HEK293T (cell line): ENCODE measurements at regions not wholly inside any gene's neighbourhood (a gene's known extent, or its start where the extent isn't known, plus 50 kb on each side); places are given as distances from the start of the nearest gene placed in this dataset.
"Not testable (repeated sequence)": the region's sequence is repeated elsewhere in the genome, so short reads cannot be mapped to it uniquely, and the experiment has no call there.

Source experiments
- CTCF ChIA-PET: fragments of 350-600 bp; formaldehyde crosslinking; extraction: SDS; loops from one replicate; lab custom pipeline; 2021; ENCODE audit warnings: antibody characterized with exemption, inconsistent platforms; lab: Yijun Ruan, JAX
- POLR2A ChIA-PET: fragments of 350-600 bp; formaldehyde crosslinking; extraction: SDS; loops from one replicate; lab custom pipeline; 2020; ENCODE audit warnings: antibody characterized with exemption, inconsistent platforms; lab: Yijun Ruan, JAX
- DNase-seq: peaks from one replicate; pipeline ENCODE4 v3.0.0; 2012; ENCODE audit warnings: mixed read lengths; ENCODE audit errors: extremely low spot score
- ARNT ChIP-seq: fragments of 450-650 bp; IDR thresholded peaks from 2 replicates; pipeline ENCODE4 v1.6.1; 2017; ENCODE audit warnings: mild to moderate bottlenecking
- BHLHE40 ChIP-seq: fragments of 450-650 bp; IDR thresholded peaks from 2 replicates; pipeline ENCODE4 v1.6.1; 2016; ENCODE audit warnings: mild to moderate bottlenecking, moderate library complexity, borderline replicate concordance
- CTBP1 ChIP-seq: fragments of 450-650 bp; IDR thresholded peaks from 2 replicates; pipeline ENCODE4 v1.6.1; 2016; ENCODE audit warnings: borderline replicate concordance
- ELF4 ChIP-seq: fragments of 450-650 bp; IDR thresholded peaks from 2 replicates; pipeline ENCODE4 v1.6.1; 2017; ENCODE audit warnings: antibody characterized with exemption
- FOXA1 ChIP-seq: fragments of 450-650 bp; IDR thresholded peaks from 2 replicates; pipeline ENCODE4 v1.6.1; 2016; ENCODE audit warnings: mild to moderate bottlenecking
- FOXK2 ChIP-seq: fragments of 450-650 bp; IDR thresholded peaks from 2 replicates; pipeline ENCODE4 v1.6.1; 2016; ENCODE audit warnings: mild to moderate bottlenecking
- FOXM1 ChIP-seq: fragments of 450-650 bp; IDR thresholded peaks from 2 replicates; pipeline ENCODE4 v1.6.1; 2017; ENCODE audit warnings: mild to moderate bottlenecking, borderline replicate concordance
- HDGF ChIP-seq: fragments of 450-650 bp; IDR thresholded peaks from 2 replicates; pipeline ENCODE4 v1.6.1; 2017; ENCODE audit warnings: antibody characterized with exemption, borderline replicate concordance
- L3MBTL2 ChIP-seq: fragments of 450-650 bp; conservative IDR thresholded peaks from 2 replicates; pipeline ENCODE4 v1.6.1; 2016; ENCODE audit warnings: mild to moderate bottlenecking
- LEF1 ChIP-seq: fragments of 450-650 bp; IDR thresholded peaks from 2 replicates; pipeline ENCODE4 v1.6.1; 2017; ENCODE audit warnings: mild to moderate bottlenecking, borderline replicate concordance
- NFRKB ChIP-seq: fragments of 450-650 bp; IDR thresholded peaks from 2 replicates; pipeline ENCODE4 v1.6.1; 2016; ENCODE audit warnings: mild to moderate bottlenecking, moderate library complexity
- SP1 ChIP-seq: fragments of 450-650 bp; IDR thresholded peaks from 2 replicates; pipeline ENCODE4 v1.6.1; 2017
- SUZ12 ChIP-seq: fragments of 450-650 bp; IDR thresholded peaks from 2 replicates; pipeline ENCODE4 v1.6.1; 2016; ENCODE audit warnings: mild to moderate bottlenecking
- TARDBP ChIP-seq: fragments of 450-650 bp; IDR thresholded peaks from 2 replicates; pipeline ENCODE4 v1.6.1; 2016
- ZNF384 ChIP-seq: fragments of 450-650 bp; IDR thresholded peaks from 2 replicates; pipeline ENCODE4 v1.6.1; 2016
- TF ChIP-seq, protein P1 (sequence below): fragments of 450-650 bp; IDR thresholded peaks from 2 replicates; pipeline ENCODE4 v1.6.1; 2016

DNA sequence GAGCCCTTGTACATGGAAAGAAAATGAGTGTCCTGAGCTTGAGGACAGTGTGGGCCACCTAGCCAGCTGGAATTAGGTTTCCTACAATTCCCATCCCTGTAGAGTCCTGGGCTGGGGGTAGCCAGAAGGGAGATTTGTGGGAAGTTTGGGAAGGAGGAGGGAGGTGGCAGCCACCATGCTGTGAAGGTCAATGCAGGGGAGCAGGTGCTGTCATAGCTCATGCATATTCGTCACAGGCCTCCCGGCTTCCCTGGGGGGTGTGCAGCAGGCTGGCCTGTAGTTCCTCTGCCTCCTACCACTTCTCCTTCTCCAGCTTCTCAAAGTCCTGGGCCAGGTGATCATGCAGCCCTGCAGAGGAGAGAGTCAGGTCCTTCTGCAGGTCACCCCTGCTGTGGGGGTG, 121.3 kb downstream of the TBX3 start:
- ChIA-PET CTCF (no interaction called here), POLR2A (no interaction called here)
- no peak for TF ChIP-seq ARNT
- TF ChIP-seq NFRKB = no peak
- no peak for TF ChIP-seq ELF4
- no peak for TF ChIP-seq FOXK2
- TF ChIP-seq TARDBP = no peak
- TF ChIP-seq FOXM1 = no peak
- no peak for TF ChIP-seq ZNF384
- TF ChIP-seq, protein P1, sequence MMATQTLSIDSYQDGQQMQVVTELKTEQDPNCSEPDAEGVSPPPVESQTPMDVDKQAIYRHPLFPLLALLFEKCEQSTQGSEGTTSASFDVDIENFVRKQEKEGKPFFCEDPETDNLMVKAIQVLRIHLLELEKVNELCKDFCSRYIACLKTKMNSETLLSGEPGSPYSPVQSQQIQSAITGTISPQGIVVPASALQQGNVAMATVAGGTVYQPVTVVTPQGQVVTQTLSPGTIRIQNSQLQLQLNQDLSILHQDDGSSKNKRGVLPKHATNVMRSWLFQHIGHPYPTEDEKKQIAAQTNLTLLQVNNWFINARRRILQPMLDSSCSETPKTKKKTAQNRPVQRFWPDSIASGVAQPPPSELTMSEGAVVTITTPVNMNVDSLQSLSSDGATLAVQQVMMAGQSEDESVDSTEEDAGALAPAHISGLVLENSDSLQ = no peak
- no peak for TF ChIP-seq LEF1
- no peak for TF ChIP-seq CTBP1
- TF ChIP-seq BHLHE40 = no peak
- no peak for TF ChIP-seq HDGF
- no peak for DNase-seq

GRCh38 chr12:114555451-114555850, 128.5 kb downstream of the TBX3 start:
- no peak for TF ChIP-seq FOXM1
- no peak for TF ChIP-seq SP1
- no peak for TF ChIP-seq FOXA1
- ChIA-PET POLR2A (no interaction called here), CTCF (no interaction called here)
- DNase-seq = no peak

DNA sequence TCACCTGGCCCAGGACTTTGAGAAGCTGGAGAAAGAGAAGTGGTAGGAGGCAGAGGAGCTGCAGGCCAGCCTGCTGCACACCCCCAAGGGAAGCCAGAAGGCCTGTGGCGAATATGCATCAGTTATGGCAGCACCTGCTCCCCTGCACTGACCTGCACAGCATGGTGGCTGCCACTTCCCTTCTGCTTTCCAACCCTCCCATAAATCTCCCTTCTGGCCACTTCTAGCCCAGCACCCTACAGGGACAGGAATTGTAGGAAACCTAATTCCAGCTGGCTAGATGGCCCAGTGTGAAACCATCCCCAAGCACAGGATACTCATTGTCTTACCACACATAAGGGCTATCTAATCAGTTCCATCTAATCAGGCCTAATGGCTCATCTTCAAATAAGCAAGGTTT, 136.3 kb downstream of the TBX3 start:
- no peak for TF ChIP-seq FOXA1
- no peak for TF ChIP-seq SP1
- no peak for TF ChIP-seq FOXK2
- no peak for TF ChIP-seq BHLHE40
- no peak for TF ChIP-seq L3MBTL2
- TF ChIP-seq ARNT = no peak
- TF ChIP-seq LEF1 = no peak
- TF ChIP-seq, protein P1 = no peak
- no peak for TF ChIP-seq CTBP1
- TF ChIP-seq ELF4 = no peak
- no peak for TF ChIP-seq FOXM1
- no peak for TF ChIP-seq NFRKB
- no peak for TF ChIP-seq HDGF
- TF ChIP-seq SUZ12 = no peak
- no peak for TF ChIP-seq ZNF384
- no peak for TF ChIP-seq TARDBP
- no peak for DNase-seq
- ChIA-PET CTCF (interaction anchor here (0.6 to 0.7 kb wide), 2 partner anchors 12 to 605 kb away, joined by 3 to 4 read pairs; no protein-coding TSS in a partner anchor), POLR2A (no interaction called here)

DNA sequence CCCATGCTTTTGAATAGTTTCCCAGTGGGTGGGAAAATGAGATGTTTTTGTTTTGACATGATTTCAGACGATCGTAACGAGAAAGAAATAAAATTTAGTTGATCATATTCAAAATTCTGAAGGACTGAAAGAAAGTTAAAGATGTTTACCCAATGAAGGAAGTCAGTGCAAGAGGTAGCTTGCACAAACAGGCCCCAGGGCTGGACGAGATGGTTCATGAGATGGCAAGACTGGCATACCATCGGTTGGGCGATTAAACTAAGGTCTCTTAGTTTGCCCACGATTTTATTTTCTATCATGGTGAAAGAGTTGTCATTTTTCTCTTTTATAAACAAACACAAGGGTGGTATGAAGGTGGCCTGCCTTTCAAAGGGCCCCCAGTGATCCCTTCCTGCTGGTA, 124.5 kb upstream of the TBX5 start:
- DNase-seq = no peak
- ChIA-PET CTCF (interaction anchor here (0.8 kb wide), 1 partner anchor 18 kb away, joined by 4 read pairs; no protein-coding TSS in a partner anchor), POLR2A (no interaction called here)
- no peak for TF ChIP-seq FOXM1
- TF ChIP-seq ARNT = no peak
- TF ChIP-seq CTBP1 = no peak
- no peak for TF ChIP-seq ELF4
- TF ChIP-seq SP1 = no peak

- ChIA-PET POLR2A (no interaction called here), CTCF (no interaction called here)
- DNase-seq = no peak
- TF ChIP-seq SP1 (no peak), L3MBTL2 (no peak), FOXK2 (no peak), LEF1 (no peak), CTBP1 (no peak), BHLHE40 (no peak), SUZ12 (no peak), HDGF (no peak), ZNF384 (no peak), ELF4 (no peak), FOXA1 (no peak)
- TF ChIP-seq, protein P1 = no peak
These were observed 124.0 kb upstream of the TBX5 start for GRCh38 chr12:114529966-114530365.

DNA sequence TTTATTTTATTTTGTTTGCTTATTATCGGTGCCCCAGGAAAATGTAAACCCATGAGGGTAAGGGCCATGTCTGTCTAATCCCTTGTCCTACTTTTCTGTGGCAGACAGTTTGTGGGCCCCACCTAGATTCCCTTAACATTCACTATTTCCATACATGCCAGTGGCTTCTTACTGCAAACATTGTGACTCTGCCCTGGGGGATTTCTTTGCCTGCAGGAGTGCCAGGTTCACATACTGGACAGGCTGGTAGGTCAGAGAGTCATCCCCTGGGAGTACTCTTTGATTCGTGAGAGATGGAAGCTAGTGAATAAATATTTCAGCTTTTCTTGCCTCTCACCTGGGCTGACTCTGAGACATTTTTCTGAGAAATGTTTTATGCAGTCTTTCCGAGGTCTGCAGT, 122.8 kb upstream of the TBX5 start:
- no peak for DNase-seq
- ChIA-PET CTCF (no interaction called here), POLR2A (no interaction called here)
- TF ChIP-seq L3MBTL2 = no peak
- no peak for TF ChIP-seq FOXK2
- TF ChIP-seq, protein P1 = no peak
- TF ChIP-seq BHLHE40 = no peak
- TF ChIP-seq SP1 = no peak
- TF ChIP-seq ELF4 = no peak

DNA sequence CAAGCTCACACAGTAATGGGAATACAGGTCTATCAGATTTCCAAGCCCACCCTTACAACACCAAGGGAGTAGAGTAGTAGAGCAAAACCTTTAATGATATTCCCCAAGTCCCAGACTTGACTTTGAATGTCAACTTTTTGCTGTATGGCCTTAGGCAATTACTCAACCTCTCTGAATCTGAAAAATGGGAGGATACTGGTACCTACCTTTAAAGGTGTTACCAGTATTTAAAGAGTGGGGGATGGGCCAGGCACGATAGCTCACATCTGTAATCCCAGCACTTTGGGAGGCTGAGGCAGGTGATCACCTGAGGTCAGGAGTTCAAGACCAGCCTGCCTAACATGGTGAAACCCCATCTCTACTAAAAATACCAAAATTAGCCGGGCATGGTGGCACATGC, 115.2 kb upstream of the TBX5 start:
- DNase-seq, CTCF ChIA-PET, POLR2A ChIA-PET: not testable (repeated sequence)
